WTC11 (cell line): ENCODE measurements at regions not wholly inside any gene's neighbourhood (a gene's known extent, or its start where the extent isn't known, plus 50 kb on each side); places are given as distances from the start of the nearest gene placed in this dataset.

Source experiments
- ATAC-seq: fragments of 200-7000 bp; cut with Tn5 transposase; 2 replicates; pipeline ENCODE4 v1.10.0; 2021; ENCODE audit warnings: mild to moderate bottlenecking, moderate library complexity
- CTCF ChIA-PET: fragments of 300-600 bp; sonication (Branson Sonifier 250); formaldehyde crosslinking; loops from one replicate; lab custom pipeline; 2021; ENCODE audit warnings: antibody characterized with exemption; lab: Charles Lee
- POLR2A ChIA-PET: fragments of 350-600 bp; sonication (Branson Sonifier 250); formaldehyde crosslinking; loops from one replicate; lab custom pipeline; 2021; ENCODE audit warnings: antibody characterized with exemption; lab: Charles Lee
- DNase-seq: peaks from one replicate; pipeline ENCODE4 v3.0.0; 2021; ENCODE audit warnings: low spot score
- H3K27ac Mint-ChIP-seq: 2 replicates; pipeline ENCODE4 v1.8.0; 2021; ENCODE audit warnings: mixed read lengths
- H3K27me3 Mint-ChIP-seq: 2 replicates; pipeline ENCODE4 v1.8.0; 2021; ENCODE audit warnings: low read depth, mild to moderate bottlenecking, moderate library complexity, mixed read lengths
- H3K36me3 Mint-ChIP-seq: 2 replicates; pipeline ENCODE4 v1.8.0; 2021; ENCODE audit warnings: mixed read lengths
- H3K4me1 Mint-ChIP-seq: 2 replicates; pipeline ENCODE4 v1.8.0; 2022; ENCODE audit warnings: mixed read lengths
- H3K4me3 Mint-ChIP-seq: 2 replicates; pipeline ENCODE4 v1.8.0; 2021; ENCODE audit warnings: mild to moderate bottlenecking, moderate library complexity, mixed read lengths
- H3K9me3 Mint-ChIP-seq: 2 replicates; pipeline ENCODE4 v1.8.0; 2021; ENCODE audit warnings: mixed read lengths
- AR ChIP-seq: fragments of 250-450 bp; sonication (Bioruptor Pico); IDR thresholded peaks from 2 replicates; pipeline ENCODE4 v1.9.0; 2021; ENCODE audit warnings: mild to moderate bottlenecking
- ATF1 ChIP-seq: sonication (generic); formaldehyde crosslinking; IDR thresholded peaks from 2 replicates; pipeline ENCODE4 v1.8.1; 2023; ENCODE audit warnings: mild to moderate bottlenecking, moderate library complexity, missing genetic modification reagents
- ATF2 ChIP-seq: sonication (generic); formaldehyde crosslinking; IDR thresholded peaks from 2 replicates; pipeline ENCODE4 v1.8.1; 2022; ENCODE audit warnings: low read depth, missing genetic modification reagents, borderline replicate concordance
- CREM ChIP-seq: sonication (generic); formaldehyde crosslinking; IDR thresholded peaks from 2 replicates; pipeline ENCODE4 v1.8.1; 2022; ENCODE audit warnings: mild to moderate bottlenecking, missing genetic modification reagents, moderate library complexity
- E2F5 ChIP-seq: sonication (generic); formaldehyde crosslinking; IDR thresholded peaks from 2 replicates; pipeline ENCODE4 v1.8.1; 2022; ENCODE audit warnings: mild to moderate bottlenecking, moderate library complexity, missing genetic modification reagents
- ELF4 ChIP-seq: sonication (generic); formaldehyde crosslinking; IDR thresholded peaks from 2 replicates; pipeline ENCODE4 v1.8.1; 2022; ENCODE audit warnings: low read depth, mild to moderate bottlenecking, moderate library complexity, missing genetic modification reagents
- ESRRA ChIP-seq: sonication (generic); formaldehyde crosslinking; IDR thresholded peaks from 2 replicates; pipeline ENCODE4 v1.8.1; 2022; ENCODE audit warnings: mild to moderate bottlenecking, missing genetic modification reagents, borderline replicate concordance
- ETV6 ChIP-seq: sonication (generic); formaldehyde crosslinking; IDR thresholded peaks from 2 replicates; pipeline ENCODE4 v1.8.1; 2022; ENCODE audit warnings: mild to moderate bottlenecking, missing genetic modification reagents
- HMGXB4 ChIP-seq: sonication (generic); formaldehyde crosslinking; IDR thresholded peaks from 2 replicates; pipeline ENCODE4 v1.8.1; 2023; ENCODE audit warnings: mild to moderate bottlenecking, moderate library complexity, missing genetic modification reagents
- MAX ChIP-seq: sonication (generic); formaldehyde crosslinking; IDR thresholded peaks from 2 replicates; pipeline ENCODE4 v1.8.0; 2022; ENCODE audit warnings: mild to moderate bottlenecking, missing genetic modification reagents
- NFE2L1 ChIP-seq: sonication (generic); formaldehyde crosslinking; IDR thresholded peaks from 2 replicates; pipeline ENCODE4 v1.8.1; 2023; ENCODE audit warnings: missing genetic modification reagents
- RELA ChIP-seq: sonication (generic); formaldehyde crosslinking; IDR thresholded peaks from 2 replicates; pipeline ENCODE4 v1.8.1; 2022; ENCODE audit warnings: missing genetic modification reagents, mild to moderate bottlenecking, borderline replicate concordance
- SOX15 ChIP-seq: fragments of 250-450 bp; sonication (Bioruptor Pico); IDR thresholded peaks from 2 replicates; pipeline ENCODE4 v1.9.0; 2021; ENCODE audit warnings: mild to moderate bottlenecking
- SP1 ChIP-seq: sonication (generic); formaldehyde crosslinking; conservative IDR thresholded peaks from 2 replicates; pipeline ENCODE4 v1.8.1; 2022; ENCODE audit warnings: missing genetic modification reagents
- TEAD1 ChIP-seq: sonication (generic); formaldehyde crosslinking; IDR thresholded peaks from 2 replicates; pipeline ENCODE4 v1.8.0; 2022; ENCODE audit warnings: mild to moderate bottlenecking, missing genetic modification reagents
- TEAD4 ChIP-seq: sonication (generic); formaldehyde crosslinking; IDR thresholded peaks from 2 replicates; pipeline ENCODE4 v1.8.0; 2022; ENCODE audit warnings: mild to moderate bottlenecking, missing genetic modification reagents
- ZNF121 ChIP-seq: sonication (generic); formaldehyde crosslinking; IDR thresholded peaks from 2 replicates; pipeline ENCODE4 v1.8.0; 2023; ENCODE audit warnings: missing genetic modification reagents
- ZNF219 ChIP-seq: sonication (generic); formaldehyde crosslinking; IDR thresholded peaks from 2 replicates; pipeline ENCODE4 v1.8.0; 2023; ENCODE audit warnings: missing genetic modification reagents, mild to moderate bottlenecking, borderline replicate concordance
- ZNF232 ChIP-seq: sonication (generic); formaldehyde crosslinking; IDR thresholded peaks from 2 replicates; pipeline ENCODE4 v1.8.0; 2022; ENCODE audit warnings: mild to moderate bottlenecking, missing genetic modification reagents
- ZNF281 ChIP-seq: sonication (generic); formaldehyde crosslinking; IDR thresholded peaks from 2 replicates; pipeline ENCODE4 v1.8.0; 2023; ENCODE audit warnings: mild to moderate bottlenecking, missing genetic modification reagents
- ZNF317 ChIP-seq: sonication (generic); formaldehyde crosslinking; IDR thresholded peaks from 2 replicates; pipeline ENCODE4 v1.8.1; 2023; ENCODE audit warnings: low read depth, mild to moderate bottlenecking, moderate library complexity, missing genetic modification reagents, borderline replicate concordance
- ZNF423 ChIP-seq: fragments of 250-450 bp; sonication (Bioruptor Pico); IDR thresholded peaks from 2 replicates; pipeline ENCODE4 v2.1.2; 2022; ENCODE audit warnings: mild to moderate bottlenecking, moderate library complexity

GRCh38 chr6:98156580-98156979 lies 677.8 kb upstream of the POU3F2 start:
- POLR2A ChIA-PET: no interaction called here
- TF ChIP-seq E2F5 (CRISPR knock-in tag) (no peak), ELF4 (CRISPR knock-in tag) (no peak), ESRRA (CRISPR knock-in tag) (no peak), TEAD4 (CRISPR knock-in tag) (no peak), ZNF281 (no peak), ATF2 (no peak), ZNF423 (no peak), SP1 (CRISPR knock-in tag) (no peak), CREM (CRISPR knock-in tag) (no peak), ZNF219 (no peak), NFE2L1 (no peak), HMGXB4 (CRISPR knock-in tag) (no peak), AR (CRISPR knock-in tag) (no peak)
- H3K36me3 Mint-ChIP-seq: peaks cover 4% of the 10 kb centered on the region; the same call in 1 of the 2 replicates
- CTCF ChIA-PET: no interaction called here
- H3K4me3 Mint-ChIP-seq: no peak overlapping the region
- DNase-seq (no peak), ATAC-seq (peak; percentile 58)
- H3K4me1 Mint-ChIP-seq: peaks cover 19% of the 10 kb centered on the region
- H3K27ac Mint-ChIP-seq: no peak overlapping the region
- H3K9me3 Mint-ChIP-seq: peaks cover 10% of the 10 kb centered on the region
- no peaks in the 10 kb centered on the region for H3K27me3 Mint-ChIP-seq

- POLR2A ChIA-PET: no interaction called here
- H3K27ac Mint-ChIP-seq: no peak overlapping the region
- DNase-seq (no peak), ATAC-seq (no peak)
- no peak overlapping the region for H3K4me3 Mint-ChIP-seq
- CTCF ChIA-PET: no interaction called here
- H3K9me3 Mint-ChIP-seq: peaks cover 35% of the 10 kb centered on the region
- H3K27me3 Mint-ChIP-seq: no peaks in the 10 kb centered on the region
- peaks cover 16% of the 10 kb centered on the region for H3K36me3 Mint-ChIP-seq
- TF ChIP-seq SOX15: no peak
- TF ChIP-seq ZNF219: no peak
- no peak for TF ChIP-seq RELA (CRISPR knock-in tag)
- TF ChIP-seq ZNF232: no peak
- TF ChIP-seq TEAD1 (CRISPR knock-in tag): no peak
- no peak for TF ChIP-seq E2F5 (CRISPR knock-in tag)
- no peak for TF ChIP-seq ZNF281
- no peak for TF ChIP-seq ETV6 (CRISPR knock-in tag)
- no peak for TF ChIP-seq ATF1
- TF ChIP-seq ZNF317: no peak
- no peak for TF ChIP-seq ZNF121 (CRISPR knock-in tag)
- no peak for TF ChIP-seq MAX (CRISPR knock-in tag)
- TF ChIP-seq, all 79 proteins: peak for 0
- H3K4me1 Mint-ChIP-seq: peaks cover 12% of the 10 kb centered on the region
Observed at GRCh38 chr6:98179606-98180005, 654.8 kb upstream of the POU3F2 start.
